ENCODE measurements at regions not wholly inside any gene's neighbourhood (a gene's known extent, or its start where the extent isn't known, plus 50 kb on each side); places are given as distances from the start of the nearest gene placed in this dataset.

- no peaks in the 10 kb centered on the region for H3K9me2 ChIP-seq (replicated peaks; ENCODE audit: low read depth, low read length)
These were observed 571.5 kb upstream of the PPP2R3A start for GRCh38 chr3:135393898-135394525.

DNA sequence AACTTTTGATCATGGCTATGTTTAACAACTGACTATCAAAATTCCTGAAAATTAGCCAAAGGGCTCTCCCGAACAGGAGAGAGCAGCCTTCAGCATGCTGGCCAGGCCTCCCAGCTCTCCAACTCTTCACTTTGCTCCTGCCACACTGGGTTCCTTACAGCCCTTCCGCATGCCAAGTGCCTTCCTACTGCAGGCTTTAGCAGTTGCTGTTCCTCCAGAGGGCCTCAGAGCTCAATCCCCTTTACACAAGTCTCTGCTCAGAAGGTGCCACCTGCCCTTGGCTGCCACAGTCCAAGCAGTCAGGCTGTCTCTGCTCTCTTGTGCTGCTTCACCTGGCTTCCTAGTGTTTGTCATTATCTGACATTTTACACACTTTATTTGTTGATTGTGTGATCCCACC is 553.1 kb upstream of the PPP2R3A start:
- Histone ChIP-seq H3K79me2 (ENCODE audit: insufficient read depth, low read length) (no peaks in the 10 kb centered on the region), H3K9me2 (replicated peaks; ENCODE audit: low read depth, low read length) (no peaks in the 10 kb centered on the region), H4K20me1 (ENCODE audit: insufficient read depth, low read length, poor library complexity, severe bottlenecking) (no peaks in the 10 kb centered on the region), H3K36me3 (ENCODE audit: insufficient read depth, low read length) (no peaks in the 10 kb centered on the region), H3K27me3 (ENCODE audit: insufficient read depth, low read length, poor library complexity, severe bottlenecking) (no peaks in the 10 kb centered on the region), H3K4me2 (ENCODE audit: low read depth, low read length, poor library complexity, severe bottlenecking) (no peak overlapping the region), H3K9ac (ENCODE audit: low read depth, low read length, poor library complexity, severe bottlenecking) (no peak overlapping the region), H3K4me1 (ENCODE audit: insufficient read depth, low read length, poor library complexity, severe bottlenecking) (no peaks in the 10 kb centered on the region), H3K4me3 (ENCODE audit: low read length, poor library complexity, severe bottlenecking) (no peak overlapping the region), H2AFZ (ENCODE audit: low read length) (no peak overlapping the region), H3K9me3 (ENCODE audit: insufficient read depth, low read depth, low read length) (no peaks in the 10 kb centered on the region), H3F3A (ENCODE audit: low read depth) (no peaks in the 10 kb centered on the region)
- TF ChIP-seq CTCF (conservative IDR thresholded peaks at IDR 0.05; ENCODE audit: low read length) (peak; percentile 22; the same call in 1 of the 2 replicates), EZH2phosphoT487 (IDR thresholded peaks at IDR 0.05; ENCODE audit: borderline replicate concordance) (no peak)

More at GRCh38 chr3:135393898-135394525, 571.5 kb upstream of the PPP2R3A start:
- H3K36me3 ChIP-seq (ENCODE audit: insufficient read depth, low read length), result no peaks in the 10 kb centered on the region
- no peaks in the 10 kb centered on the region for H4K20me1 ChIP-seq (ENCODE audit: insufficient read depth, low read length, poor library complexity, severe bottlenecking)
- no peaks in the 10 kb centered on the region for H3F3A ChIP-seq (ENCODE audit: low read depth)
- no peak overlapping the region for H3K4me2 ChIP-seq (ENCODE audit: low read depth, low read length, poor library complexity, severe bottlenecking)
- H3K9ac ChIP-seq (ENCODE audit: low read depth, low read length, poor library complexity, severe bottlenecking), result no peak overlapping the region
- H3K4me3 ChIP-seq (ENCODE audit: low read length, poor library complexity, severe bottlenecking), result no peak overlapping the region
- H3K27me3 ChIP-seq (ENCODE audit: insufficient read depth, low read length, poor library complexity, severe bottlenecking), result no peaks in the 10 kb centered on the region
- no peaks in the 10 kb centered on the region for H3K79me2 ChIP-seq (ENCODE audit: insufficient read depth, low read length)
- no peaks in the 10 kb centered on the region for H3K9me3 ChIP-seq (ENCODE audit: insufficient read depth, low read depth, low read length)
- H2AFZ ChIP-seq (ENCODE audit: low read length), result no peak overlapping the region
- H3K4me1 ChIP-seq (ENCODE audit: insufficient read depth, low read length, poor library complexity, severe bottlenecking), result no peaks in the 10 kb centered on the region
- TF ChIP-seq EZH2phosphoT487 (IDR thresholded peaks at IDR 0.05; ENCODE audit: borderline replicate concordance), result no peak

- H2AFZ ChIP-seq (ENCODE audit: low read length), result no peak overlapping the region
- no peaks in the 10 kb centered on the region for H3K36me3 ChIP-seq (ENCODE audit: insufficient read depth, low read length)
- no peak overlapping the region for H3K4me3 ChIP-seq (ENCODE audit: low read length, poor library complexity, severe bottlenecking)
- no peaks in the 10 kb centered on the region for H3K9me2 ChIP-seq (replicated peaks; ENCODE audit: low read depth, low read length)
- H3F3A ChIP-seq (ENCODE audit: low read depth), result no peaks in the 10 kb centered on the region
- no peaks in the 10 kb centered on the region for H3K9me3 ChIP-seq (ENCODE audit: insufficient read depth, low read depth, low read length)
- H4K20me1 ChIP-seq (ENCODE audit: insufficient read depth, low read length, poor library complexity, severe bottlenecking), result no peaks in the 10 kb centered on the region
- H3K9ac ChIP-seq (ENCODE audit: low read depth, low read length, poor library complexity, severe bottlenecking), result no peak overlapping the region
- TF ChIP-seq EZH2phosphoT487 (IDR thresholded peaks at IDR 0.05; ENCODE audit: borderline replicate concordance), result no peak
- TF ChIP-seq CTCF (conservative IDR thresholded peaks at IDR 0.05; ENCODE audit: low read length), result no peak
- H3K27me3 ChIP-seq (ENCODE audit: insufficient read depth, low read length, poor library complexity, severe bottlenecking), result no peaks in the 10 kb centered on the region
- H3K79me2 ChIP-seq (ENCODE audit: insufficient read depth, low read length), result no peaks in the 10 kb centered on the region
- H3K4me2 ChIP-seq (ENCODE audit: low read depth, low read length, poor library complexity, severe bottlenecking), result no peak overlapping the region
- no peaks in the 10 kb centered on the region for H3K4me1 ChIP-seq (ENCODE audit: insufficient read depth, low read length, poor library complexity, severe bottlenecking)
These were observed 549.3 kb upstream of the PPP2R3A start for GRCh38 chr3:135416182-135416581.

- TF ChIP-seq EZH2phosphoT487 (IDR thresholded peaks at IDR 0.05; ENCODE audit: borderline replicate concordance), result no peak
- TF ChIP-seq CTCF (conservative IDR thresholded peaks at IDR 0.05; ENCODE audit: low read length), result no peak
- no peak overlapping the region for H2AFZ ChIP-seq (ENCODE audit: low read length)
These were observed 546.4 kb upstream of the PPP2R3A start for GRCh38 chr3:135419155-135419554.

More at GRCh38 chr3:135419155-135419554, 546.4 kb upstream of the PPP2R3A start:
- Histone ChIP-seq H3K36me3 (ENCODE audit: insufficient read depth, low read length) (no peaks in the 10 kb centered on the region), H3K27me3 (ENCODE audit: insufficient read depth, low read length, poor library complexity, severe bottlenecking) (no peaks in the 10 kb centered on the region), H3K9me2 (replicated peaks; ENCODE audit: low read depth, low read length) (no peaks in the 10 kb centered on the region), H3K4me2 (ENCODE audit: low read depth, low read length, poor library complexity, severe bottlenecking) (no peak overlapping the region), H3K4me3 (ENCODE audit: low read length, poor library complexity, severe bottlenecking) (no peak overlapping the region), H3K9ac (ENCODE audit: low read depth, low read length, poor library complexity, severe bottlenecking) (no peak overlapping the region), H4K20me1 (ENCODE audit: insufficient read depth, low read length, poor library complexity, severe bottlenecking) (no peaks in the 10 kb centered on the region), H3F3A (ENCODE audit: low read depth) (no peaks in the 10 kb centered on the region), H3K4me1 (ENCODE audit: insufficient read depth, low read length, poor library complexity, severe bottlenecking) (no peaks in the 10 kb centered on the region), H3K79me2 (ENCODE audit: insufficient read depth, low read length) (no peaks in the 10 kb centered on the region), H3K9me3 (ENCODE audit: insufficient read depth, low read depth, low read length) (no peaks in the 10 kb centered on the region)

All from Loucy (cell line).